ENCODE measurements at regions not wholly inside any gene's neighbourhood (a gene's known extent, or its start where the extent isn't known, plus 50 kb on each side); places are given as distances from the start of the nearest gene placed in this dataset.
"Not testable (repeated sequence)": the region's sequence is repeated elsewhere in the genome, so short reads cannot be mapped to it uniquely, and the experiment has no call there.

- CTCF ChIA-PET, H3K4me1 Mint-ChIP-seq, H3K27ac Mint-ChIP-seq, DNase-seq, H3K36me3 Mint-ChIP-seq, H3K27me3 Mint-ChIP-seq, H3K9me3 Mint-ChIP-seq, H3K4me3 Mint-ChIP-seq: not testable (repeated sequence)
Observed at GRCh38 chr5:130294798-130295197, 390.5 kb downstream of the CHSY3 start.

DNA sequence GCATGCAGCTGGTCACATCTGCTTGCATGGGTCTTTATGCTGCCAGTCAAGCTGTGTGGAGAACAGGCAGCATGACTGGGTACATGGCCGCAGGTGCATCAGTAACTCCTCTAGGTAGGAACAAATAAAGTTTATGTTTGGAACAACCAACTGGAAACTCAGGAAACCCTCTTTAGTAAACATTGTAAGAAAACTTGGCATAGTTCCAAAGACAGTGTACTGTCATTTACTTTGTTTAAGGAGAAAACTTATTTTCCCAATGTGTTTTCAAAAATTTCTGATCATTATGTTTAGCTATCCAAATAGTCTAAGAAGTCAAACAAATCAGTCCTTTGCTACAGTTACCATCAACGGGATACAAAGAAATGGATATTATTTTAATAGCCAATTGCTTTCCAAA is 386.0 kb downstream of the CHSY3 start:
- Mint-ChIP-seq H3K27me3 (no peaks in the 10 kb centered on the region), H3K4me3 (no peak overlapping the region), H3K4me1 (no peaks in the 10 kb centered on the region), H3K27ac (no peak overlapping the region), H3K9me3 (no peaks in the 10 kb centered on the region), H3K36me3 (no peaks in the 10 kb centered on the region)
- DNase-seq = no peak
- CTCF ChIA-PET = no interaction called here

DNA sequence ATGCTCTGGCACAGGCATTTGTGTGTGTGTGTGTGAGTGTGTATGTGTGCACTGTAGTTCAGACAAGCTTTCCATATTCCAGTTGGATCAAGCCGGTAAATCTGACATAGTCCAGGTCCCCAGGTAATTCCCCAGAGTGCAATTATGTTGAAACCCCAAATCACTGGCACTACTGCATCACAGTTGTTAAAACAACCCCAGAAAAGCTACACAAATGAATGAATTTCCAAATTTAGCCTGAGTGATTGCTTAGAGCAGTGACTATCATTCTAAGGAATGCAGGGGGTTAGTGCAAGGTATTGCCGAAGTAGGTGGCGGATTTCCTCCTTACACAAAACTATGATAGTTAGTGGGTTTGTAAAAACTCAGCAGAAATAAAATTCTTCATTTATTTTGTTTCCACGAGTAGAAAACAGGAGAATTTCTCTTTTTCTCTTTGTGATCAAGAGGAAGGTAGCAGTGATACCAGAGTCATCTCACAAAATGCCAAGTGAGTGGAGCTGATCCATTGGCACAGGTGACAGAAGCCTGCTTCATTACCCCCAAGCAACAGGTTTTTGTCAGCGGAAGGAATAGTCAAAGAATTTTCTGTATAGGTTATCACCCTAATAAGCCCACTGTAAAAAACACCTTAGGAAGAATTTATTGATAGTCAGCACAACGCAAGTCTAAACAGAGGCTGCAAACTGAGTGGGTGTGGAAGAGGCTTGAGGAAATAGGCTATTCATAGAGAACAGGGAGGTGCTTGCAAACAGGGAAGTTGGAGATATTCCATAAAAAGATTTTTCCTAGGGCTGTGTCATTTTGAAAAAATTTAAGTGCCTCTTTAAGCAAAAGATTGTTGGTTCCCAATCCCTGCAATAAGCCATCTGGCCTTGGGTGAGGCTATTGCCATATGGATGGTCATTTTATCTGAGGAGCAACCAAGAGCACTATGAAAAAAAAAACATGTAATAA is 385.1 kb downstream of the CHSY3 start:
- Mint-ChIP-seq H3K4me3 (no peak overlapping the region), H3K4me1 (no peaks in the 10 kb centered on the region), H3K27me3 (no peaks in the 10 kb centered on the region), H3K27ac (no peak overlapping the region), H3K36me3 (no peaks in the 10 kb centered on the region), H3K9me3 (no peaks in the 10 kb centered on the region)
- no peak for DNase-seq
- CTCF ChIA-PET = no interaction called here

- CTCF ChIA-PET = no interaction called here
Observed at GRCh38 chr5:130287438-130287837, 383.2 kb downstream of the CHSY3 start.

GRCh38 chr5:130286971-130287370 is 382.7 kb downstream of the CHSY3 start:
- H3K36me3 Mint-ChIP-seq = no peaks in the 10 kb centered on the region
- H3K27ac Mint-ChIP-seq = no peak overlapping the region
- DNase-seq = no peak
- no peak overlapping the region for H3K4me3 Mint-ChIP-seq
- no peaks in the 10 kb centered on the region for H3K4me1 Mint-ChIP-seq
- H3K27me3 Mint-ChIP-seq = no peaks in the 10 kb centered on the region
- CTCF ChIA-PET = no interaction called here
- no peaks in the 10 kb centered on the region for H3K9me3 Mint-ChIP-seq

More at GRCh38 chr5:130287438-130287837, 383.2 kb downstream of the CHSY3 start:
- Mint-ChIP-seq H3K9me3 (no peaks in the 10 kb centered on the region), H3K27ac (no peak overlapping the region), H3K4me3 (no peak overlapping the region), H3K27me3 (no peaks in the 10 kb centered on the region), H3K36me3 (no peaks in the 10 kb centered on the region), H3K4me1 (no peaks in the 10 kb centered on the region)
- no peak for DNase-seq

DNA sequence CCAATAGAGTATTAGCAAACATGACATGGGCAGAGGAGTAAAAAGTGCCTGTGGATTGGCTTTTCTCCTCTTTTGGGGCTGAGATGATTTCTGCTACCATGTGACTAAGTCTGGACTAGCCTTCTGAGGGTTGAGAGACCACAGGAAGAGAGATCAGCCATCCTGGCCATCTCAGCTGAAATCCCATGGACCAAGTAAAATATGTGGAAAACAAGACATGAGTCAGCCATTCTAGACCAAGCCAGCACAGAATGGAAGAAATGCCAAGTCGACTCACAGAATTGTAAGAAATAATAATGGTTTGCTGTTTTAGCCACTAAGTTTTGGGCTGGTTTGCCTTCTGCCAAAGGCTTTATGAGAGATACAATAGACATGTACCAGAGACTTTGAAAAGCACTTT is 377.8 kb downstream of the CHSY3 start:
- no peak for DNase-seq
- Mint-ChIP-seq H3K36me3 (no peaks in the 10 kb centered on the region), H3K4me1 (no peaks in the 10 kb centered on the region), H3K9me3 (no peaks in the 10 kb centered on the region), H3K4me3 (no peak overlapping the region), H3K27ac (no peak overlapping the region), H3K27me3 (no peaks in the 10 kb centered on the region)
- CTCF ChIA-PET = no interaction called here

GRCh38 chr5:130280528-130281217 is 376.4 kb downstream of the CHSY3 start:
- no peak overlapping the region for H3K27ac Mint-ChIP-seq
- no peaks in the 10 kb centered on the region for H3K9me3 Mint-ChIP-seq
- H3K4me1 Mint-ChIP-seq = no peaks in the 10 kb centered on the region

GRCh38 chr5:130279386-130279785 is 375.1 kb downstream of the CHSY3 start:
- H3K9me3 Mint-ChIP-seq = no peaks in the 10 kb centered on the region
- H3K4me1 Mint-ChIP-seq = no peaks in the 10 kb centered on the region
- H3K4me3 Mint-ChIP-seq = no peak overlapping the region
- no peaks in the 10 kb centered on the region for H3K27me3 Mint-ChIP-seq
- CTCF ChIA-PET = no interaction called here
- H3K27ac Mint-ChIP-seq = no peak overlapping the region
- no peaks in the 10 kb centered on the region for H3K36me3 Mint-ChIP-seq
- no peak for DNase-seq

More at GRCh38 chr5:130280528-130281217, 376.4 kb downstream of the CHSY3 start:
- DNase-seq = no peak
- CTCF ChIA-PET = no interaction called here
- H3K36me3 Mint-ChIP-seq = no peaks in the 10 kb centered on the region
- H3K27me3 Mint-ChIP-seq = no peaks in the 10 kb centered on the region
- H3K4me3 Mint-ChIP-seq = no peak overlapping the region

DNA sequence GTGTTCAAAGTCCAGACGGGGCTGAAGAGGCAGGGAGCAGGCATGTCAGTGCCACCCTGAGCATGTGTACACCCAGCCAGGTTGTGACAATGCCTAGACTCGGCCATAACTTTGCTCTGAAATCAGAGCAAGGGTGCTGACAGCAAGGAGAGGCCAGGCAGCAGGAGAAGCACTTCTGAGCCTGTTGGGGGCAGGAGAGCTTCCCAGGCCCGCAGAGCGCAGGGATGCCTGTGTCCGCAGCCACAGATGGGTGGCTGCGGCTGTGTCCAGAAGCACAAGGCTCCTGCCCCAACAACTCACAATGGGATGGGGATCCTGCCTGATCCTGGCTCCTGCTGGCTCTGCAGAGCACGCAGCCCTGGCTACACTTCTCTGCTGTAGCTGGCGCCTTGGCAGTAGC is 373.9 kb downstream of the CHSY3 start:
- no peaks in the 10 kb centered on the region for H3K9me3 Mint-ChIP-seq
- no peaks in the 10 kb centered on the region for H3K27me3 Mint-ChIP-seq
- CTCF ChIA-PET = no interaction called here
- H3K4me3 Mint-ChIP-seq = no peak overlapping the region
- no peaks in the 10 kb centered on the region for H3K36me3 Mint-ChIP-seq
- no peaks in the 10 kb centered on the region for H3K4me1 Mint-ChIP-seq
- H3K27ac Mint-ChIP-seq = no peak overlapping the region
- DNase-seq = no peak

GRCh38 chr5:130277522-130277921 is 373.3 kb downstream of the CHSY3 start:
- H3K9me3 Mint-ChIP-seq = no peaks in the 10 kb centered on the region
- no peaks in the 10 kb centered on the region for H3K27me3 Mint-ChIP-seq
- H3K4me3 Mint-ChIP-seq = no peak overlapping the region
- H3K36me3 Mint-ChIP-seq = no peaks in the 10 kb centered on the region
- no peaks in the 10 kb centered on the region for H3K4me1 Mint-ChIP-seq
- CTCF ChIA-PET = no interaction called here
- no peak for DNase-seq
- no peak overlapping the region for H3K27ac Mint-ChIP-seq

- Mint-ChIP-seq H3K27ac (no peak overlapping the region), H3K27me3 (no peaks in the 10 kb centered on the region), H3K4me1 (no peaks in the 10 kb centered on the region), H3K4me3 (no peak overlapping the region), H3K36me3 (no peaks in the 10 kb centered on the region), H3K9me3 (no peaks in the 10 kb centered on the region)
- CTCF ChIA-PET = no interaction called here
- no peak for DNase-seq
Observed at GRCh38 chr5:130277002-130277401, 372.7 kb downstream of the CHSY3 start.

DNA sequence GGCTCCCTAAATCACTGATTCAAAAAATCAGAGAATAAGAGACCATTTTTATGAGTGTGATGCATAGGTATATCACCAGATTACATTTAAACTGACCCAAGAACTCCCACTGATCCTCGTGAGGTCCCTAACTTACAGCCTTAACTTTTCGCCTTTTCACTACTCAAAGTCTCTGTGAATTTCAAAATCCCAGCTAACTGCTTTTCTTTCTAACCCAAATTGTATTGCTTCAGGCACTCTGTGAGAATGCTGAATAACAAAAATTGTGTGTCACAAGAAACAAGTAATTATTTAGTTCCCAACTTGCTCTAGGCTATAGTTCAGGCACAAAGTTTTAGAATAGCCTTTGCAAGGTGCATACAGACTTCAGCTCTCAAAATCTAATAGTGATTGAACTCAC is 368.6 kb downstream of the CHSY3 start:
- H3K27ac Mint-ChIP-seq = no peak overlapping the region
- no peaks in the 10 kb centered on the region for H3K27me3 Mint-ChIP-seq
- no peaks in the 10 kb centered on the region for H3K36me3 Mint-ChIP-seq
- no peaks in the 10 kb centered on the region for H3K4me1 Mint-ChIP-seq
- no peaks in the 10 kb centered on the region for H3K9me3 Mint-ChIP-seq
- no peak overlapping the region for H3K4me3 Mint-ChIP-seq
- DNase-seq = no peak
- CTCF ChIA-PET = no interaction called here

- no peaks in the 10 kb centered on the region for H3K9me3 Mint-ChIP-seq
- H3K36me3 Mint-ChIP-seq = no peaks in the 10 kb centered on the region
- no peaks in the 10 kb centered on the region for H3K27me3 Mint-ChIP-seq
- H3K4me1 Mint-ChIP-seq = no peaks in the 10 kb centered on the region
- DNase-seq = no peak
- no peak overlapping the region for H3K27ac Mint-ChIP-seq
- H3K4me3 Mint-ChIP-seq = no peak overlapping the region
- CTCF ChIA-PET = no interaction called here
Observed at GRCh38 chr5:130270786-130271185, 366.5 kb downstream of the CHSY3 start.

GRCh38 chr5:130268489-130268888 is 364.2 kb downstream of the CHSY3 start:
- H3K27me3 Mint-ChIP-seq = no peaks in the 10 kb centered on the region
- no peaks in the 10 kb centered on the region for H3K4me1 Mint-ChIP-seq
- CTCF ChIA-PET = no interaction called here
- DNase-seq = no peak
- no peak overlapping the region for H3K4me3 Mint-ChIP-seq
- H3K36me3 Mint-ChIP-seq = no peaks in the 10 kb centered on the region
- H3K27ac Mint-ChIP-seq = no peak overlapping the region
- H3K9me3 Mint-ChIP-seq = no peaks in the 10 kb centered on the region

GRCh38 chr5:130267926-130268325 is 363.7 kb downstream of the CHSY3 start:
- no peak overlapping the region for H3K27ac Mint-ChIP-seq
- H3K27me3 Mint-ChIP-seq = no peaks in the 10 kb centered on the region
- H3K36me3 Mint-ChIP-seq = no peaks in the 10 kb centered on the region
- CTCF ChIA-PET = no interaction called here
- H3K4me3 Mint-ChIP-seq = no peak overlapping the region
- no peaks in the 10 kb centered on the region for H3K4me1 Mint-ChIP-seq
- H3K9me3 Mint-ChIP-seq = no peaks in the 10 kb centered on the region
- DNase-seq = no peak

Measured in activated naive CD4-positive, alpha-beta T cell treated with anti-CD3 and anti-CD28 coated beads, Interleukin-2, amount 10 ng/mL, durations not matched to agents 7 days and 5 days (primary cell).